Testis (tissue), 2 donors: ENCODE measurements at regions not wholly inside any gene's neighbourhood (a gene's known extent, or its start where the extent isn't known, plus 50 kb on each side); places are given as distances from the start of the nearest gene placed in this dataset.

Source experiments
- CTCF ChIP-seq, 3 experiments: fragments of 450-650 bp in 2 of 3; fragments of 200-600 bp in 1 of 3; sonication (generic) in 1 of 3; IDR thresholded peaks; one replicate each; pipeline ENCODE4 v1.5.1; 2016 to 2019; ENCODE audit warnings: antibody characterized with exemption in 3 of 3, mild to moderate bottlenecking in 2 of 3, moderate library complexity in 1 of 3
- POLR2A ChIP-seq: fragments of 450-650 bp; IDR thresholded peaks from one replicate; pipeline ENCODE4 v1.6.1; 2017; ENCODE audit warnings: antibody characterized with exemption, mild to moderate bottlenecking, moderate library complexity

GRCh38 chr4:14465507-14465906 is 536.8 kb upstream of the CPEB2 start:
- no peak for TF ChIP-seq CTCF (IDR thresholded peaks at IDR 0.05)
- no peak for TF ChIP-seq POLR2A
